SU-DHL-6 (cell line): ENCODE measurements at regions not wholly inside any gene's neighbourhood (a gene's known extent, or its start where the extent isn't known, plus 50 kb on each side); places are given as distances from the start of the nearest gene placed in this dataset.

Experiments
- H2AFZ ChIP-seq: fragments of 200-600 bp; sonication (generic); 2 replicates; pipeline ENCODE4 v1.6.1; 2014; ENCODE audit warnings: low read depth, mild to moderate bottlenecking, moderate library complexity, mixed read lengths, antibody characterized with exemption, low read length; ENCODE audit not compliant: severe bottlenecking
- H3F3A ChIP-seq: fragments of 200-600 bp; shearing (Covaris generic); 2 replicates; pipeline ENCODE4 v1.6.0; 2016; ENCODE audit warnings: antibody characterized with exemption, mild to moderate bottlenecking; ENCODE audit not compliant: insufficient read depth
- H3K27ac ChIP-seq: fragments of 200-600 bp; sonication (generic); 2 replicates; pipeline ENCODE4 v1.5.1; 2016; ENCODE audit warnings: low read depth, mild to moderate bottlenecking, low read length, moderate library complexity, mixed read lengths
- H3K27me3 ChIP-seq: fragments of 200-600 bp; sonication (generic), shearing (Covaris generic); 2 replicates; pipeline ENCODE4 v1.6.0; 2014; ENCODE audit warnings: mild to moderate bottlenecking, low read length
- H3K36me3 ChIP-seq: fragments of 200-600 bp; sonication (generic); 2 replicates; pipeline ENCODE4 v1.6.1; 2014; ENCODE audit warnings: mild to moderate bottlenecking, low read length, mixed read lengths
- H3K4me2 ChIP-seq: fragments of 300-600, 200-600 bp; shearing (Covaris generic), sonication (generic); 2 replicates; pipeline ENCODE4 v1.6.0; 2014; ENCODE audit warnings: low read length, low read depth, mild to moderate bottlenecking; ENCODE audit not compliant: poor library complexity, severe bottlenecking
- H3K4me3 ChIP-seq: fragments of 200-600 bp; sonication (generic); 2 replicates; pipeline ENCODE4 v1.5.1; 2014; ENCODE audit warnings: antibody characterized with exemption, low read length, mild to moderate bottlenecking, mixed read lengths; ENCODE audit not compliant: insufficient read depth, poor library complexity, severe bottlenecking
- H3K79me2 ChIP-seq: fragments of 200-600 bp; sonication (generic); 2 replicates; pipeline ENCODE4 v1.6.1; 2014; ENCODE audit warnings: mild to moderate bottlenecking, low read length, moderate library complexity; ENCODE audit not compliant: insufficient read depth
- H3K9ac ChIP-seq: fragments of 200-600 bp; sonication (generic); 2 replicates; pipeline ENCODE4 v1.7.0; 2014; ENCODE audit warnings: mild to moderate bottlenecking, low read length
- H3K9me2 ChIP-seq: fragments of 200-600 bp; sonication (generic); replicated peaks from 2 replicates; pipeline ENCODE4 v1.6.1; 2014; ENCODE audit warnings: low read length; ENCODE audit not compliant: insufficient read depth
- H3K9me3 ChIP-seq: fragments of 200-600 bp; sonication (generic); 2 replicates; pipeline ENCODE4 v1.6.1; 2014; ENCODE audit warnings: low read length, mixed read lengths; ENCODE audit not compliant: insufficient read depth
- H4K20me1 ChIP-seq: fragments of 200-600 bp; sonication (generic); 2 replicates; pipeline ENCODE4 v1.6.1; 2014; ENCODE audit warnings: low read depth, mild to moderate bottlenecking, antibody characterized with exemption, low read length, moderate library complexity, mixed read lengths
- EZH2phosphoT487 ChIP-seq: fragments of 200-600 bp; sonication (generic), shearing (Covaris generic); conservative IDR thresholded peaks from 2 replicates; pipeline ENCODE4 v1.6.1; 2018; ENCODE audit warnings: mild to moderate bottlenecking, antibody characterized with exemption, low read length, moderate library complexity, mixed read lengths
- TF ChIP-seq, protein P1 (sequence below): fragments of 200-600 bp; sonication (generic); IDR thresholded peaks from one replicate; pipeline ENCODE4 v1.5.1; 2017; ENCODE audit warnings: antibody characterized with exemption, mild to moderate bottlenecking, low read length, moderate library complexity; ENCODE audit not compliant: insufficient read depth, poor library complexity, severe bottlenecking

DNA sequence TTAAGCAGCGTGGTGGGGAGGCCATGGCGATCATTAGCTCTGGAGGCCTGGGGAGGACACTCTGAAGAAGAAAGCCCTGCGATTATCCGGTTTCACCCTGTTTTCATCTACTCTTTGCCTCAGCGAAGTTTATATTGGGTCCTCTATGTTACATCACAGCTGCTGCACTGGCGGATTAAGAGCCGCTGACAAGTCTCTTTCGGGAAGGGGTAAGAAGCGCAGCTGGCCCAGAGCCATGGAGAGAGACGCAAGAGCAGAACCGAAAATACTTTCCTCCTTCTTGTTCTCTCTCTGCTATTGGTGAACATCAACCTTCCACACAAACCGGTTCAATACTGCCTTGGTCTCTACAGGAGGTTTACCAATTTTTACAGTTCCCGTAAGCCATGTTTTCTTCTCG is 291.5 kb downstream of the FAM72C start:
- H3K4me2 ChIP-seq, result no peak overlapping the region
- H4K20me1 ChIP-seq, result no peaks in the 10 kb centered on the region
- no peak overlapping the region for H3K4me3 ChIP-seq
- no peaks in the 10 kb centered on the region for H3K36me3 ChIP-seq
- H3K27me3 ChIP-seq, result no peaks in the 10 kb centered on the region
- no peaks in the 10 kb centered on the region for H3F3A ChIP-seq
- H3K9me3 ChIP-seq, result no peaks in the 10 kb centered on the region
- no peak overlapping the region for H2AFZ ChIP-seq
- no peak overlapping the region for H3K27ac ChIP-seq
- TF ChIP-seq EZH2phosphoT487, result no peak
- TF ChIP-seq, protein P1, sequence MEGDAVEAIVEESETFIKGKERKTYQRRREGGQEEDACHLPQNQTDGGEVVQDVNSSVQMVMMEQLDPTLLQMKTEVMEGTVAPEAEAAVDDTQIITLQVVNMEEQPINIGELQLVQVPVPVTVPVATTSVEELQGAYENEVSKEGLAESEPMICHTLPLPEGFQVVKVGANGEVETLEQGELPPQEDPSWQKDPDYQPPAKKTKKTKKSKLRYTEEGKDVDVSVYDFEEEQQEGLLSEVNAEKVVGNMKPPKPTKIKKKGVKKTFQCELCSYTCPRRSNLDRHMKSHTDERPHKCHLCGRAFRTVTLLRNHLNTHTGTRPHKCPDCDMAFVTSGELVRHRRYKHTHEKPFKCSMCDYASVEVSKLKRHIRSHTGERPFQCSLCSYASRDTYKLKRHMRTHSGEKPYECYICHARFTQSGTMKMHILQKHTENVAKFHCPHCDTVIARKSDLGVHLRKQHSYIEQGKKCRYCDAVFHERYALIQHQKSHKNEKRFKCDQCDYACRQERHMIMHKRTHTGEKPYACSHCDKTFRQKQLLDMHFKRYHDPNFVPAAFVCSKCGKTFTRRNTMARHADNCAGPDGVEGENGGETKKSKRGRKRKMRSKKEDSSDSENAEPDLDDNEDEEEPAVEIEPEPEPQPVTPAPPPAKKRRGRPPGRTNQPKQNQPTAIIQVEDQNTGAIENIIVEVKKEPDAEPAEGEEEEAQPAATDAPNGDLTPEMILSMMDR, result no peak
- H3K9ac ChIP-seq, result no peak overlapping the region
- H3K79me2 ChIP-seq, result no peaks in the 10 kb centered on the region
- H3K9me2 ChIP-seq, result no peaks in the 10 kb centered on the region

DNA sequence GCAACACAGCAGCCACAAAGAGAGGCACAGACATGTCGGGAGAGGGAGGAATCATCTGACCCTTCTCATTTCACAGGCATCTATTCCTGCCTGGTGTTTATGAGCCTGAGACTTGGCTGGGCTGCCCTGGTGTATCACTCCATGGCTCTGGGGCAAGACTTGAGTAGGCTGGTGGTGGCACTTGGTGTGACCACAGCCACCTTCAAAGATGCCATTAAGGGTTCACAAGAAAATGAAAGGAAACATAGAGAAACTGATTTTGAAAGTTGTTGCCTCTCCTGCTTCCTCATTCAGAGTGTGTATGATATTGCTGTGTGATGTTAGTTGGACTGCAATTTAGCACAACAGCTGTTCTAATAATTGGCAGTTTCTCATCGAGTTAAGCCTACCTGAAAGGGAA is 298.8 kb downstream of the FAM72C start:
- H3K79me2 ChIP-seq, result no peaks in the 10 kb centered on the region
- H3K27ac ChIP-seq, result no peak overlapping the region
- H3K27me3 ChIP-seq, result no peaks in the 10 kb centered on the region
- H3K4me3 ChIP-seq, result no peak overlapping the region
- no peaks in the 10 kb centered on the region for H3K9me2 ChIP-seq
- H3K36me3 ChIP-seq, result no peaks in the 10 kb centered on the region
- H3K4me2 ChIP-seq, result no peak overlapping the region
- no peak for TF ChIP-seq EZH2phosphoT487
- TF ChIP-seq, protein P1, result no peak
- no peaks in the 10 kb centered on the region for H4K20me1 ChIP-seq
- no peak overlapping the region for H2AFZ ChIP-seq
- no peaks in the 10 kb centered on the region for H3K9me3 ChIP-seq
- H3F3A ChIP-seq, result no peaks in the 10 kb centered on the region
- H3K9ac ChIP-seq, result no peak overlapping the region

DNA sequence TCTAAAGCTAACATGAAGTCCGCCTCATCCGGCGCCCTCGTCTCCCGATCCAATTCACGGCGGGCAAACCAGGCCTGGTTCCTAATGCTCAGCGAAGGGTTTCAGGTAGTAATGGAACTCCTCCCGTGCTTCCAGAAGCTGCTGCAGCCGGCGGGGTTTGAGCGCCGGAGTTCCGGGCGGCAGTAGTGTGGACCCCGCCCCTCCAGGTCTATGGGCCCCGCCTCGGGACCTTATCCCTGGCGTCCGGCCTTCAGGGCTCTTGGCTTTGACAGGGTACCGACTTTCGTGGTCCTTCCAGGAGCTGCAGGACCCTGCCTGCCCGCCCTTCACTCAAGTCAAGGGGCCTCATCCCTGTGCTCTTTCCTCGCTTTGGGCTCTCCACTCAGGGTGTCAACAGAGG is 304.1 kb downstream of the FAM72C start:
- Histone ChIP-seq H4K20me1 (no peaks in the 10 kb centered on the region), H3F3A (no peaks in the 10 kb centered on the region), H2AFZ (no peak overlapping the region), H3K9ac (no peak overlapping the region), H3K4me3 (no peak overlapping the region), H3K9me2 (no peaks in the 10 kb centered on the region), H3K9me3 (no peaks in the 10 kb centered on the region), H3K27ac (no peak overlapping the region), H3K27me3 (no peaks in the 10 kb centered on the region), H3K36me3 (no peaks in the 10 kb centered on the region), H3K79me2 (no peaks in the 10 kb centered on the region), H3K4me2 (no peak overlapping the region)
- TF ChIP-seq, protein P1, result no peak
- no peak for TF ChIP-seq EZH2phosphoT487
